ENCODE measurements at regions not wholly inside any gene's neighbourhood (a gene's known extent, or its start where the extent isn't known, plus 50 kb on each side); places are given as distances from the start of the nearest gene placed in this dataset.

- DNase-seq (ENCODE audit: low spot score): no peak
Measured at GRCh38 chr6:112717856-112718255, 370.7 kb downstream of the RFPL4B start.

GRCh38 chr6:112725541-112726085, 378.5 kb downstream of the RFPL4B start:
- DNase-seq (ENCODE audit: low spot score): no peak

GRCh38 chr6:112735129-112735528, 388.0 kb downstream of the RFPL4B start:
- DNase-seq (ENCODE audit: low spot score): no peak

GRCh38 chr6:112739766-112740165, 392.6 kb downstream of the RFPL4B start:
- DNase-seq (ENCODE audit: low spot score): no peak

GRCh38 chr6:112743323-112743722, 396.2 kb downstream of the RFPL4B start:
- no peak for DNase-seq (ENCODE audit: low spot score)

- no peak for DNase-seq (ENCODE audit: low spot score)
Measured at GRCh38 chr6:112744827-112745226, 397.7 kb downstream of the RFPL4B start.

GRCh38 chr6:112745765-112746164, 398.6 kb downstream of the RFPL4B start:
- no peak for DNase-seq (ENCODE audit: low spot score)

- DNase-seq (ENCODE audit: low spot score): no peak
Measured at GRCh38 chr6:112749673-112750072, 402.5 kb downstream of the RFPL4B start.

- no peak for DNase-seq (ENCODE audit: low spot score)
Measured at GRCh38 chr6:112752305-112752704, 405.2 kb downstream of the RFPL4B start.

- no peak for DNase-seq (ENCODE audit: low spot score)
Measured at GRCh38 chr6:112752791-112753190, 405.7 kb downstream of the RFPL4B start.

- DNase-seq (ENCODE audit: low spot score): no peak
Measured at GRCh38 chr6:112760831-112761230, 413.7 kb downstream of the RFPL4B start.

- no peak for DNase-seq (ENCODE audit: low spot score)
Measured at GRCh38 chr6:112761740-112762139, 414.6 kb downstream of the RFPL4B start.

- DNase-seq (ENCODE audit: low spot score): no peak
Measured at GRCh38 chr6:112764377-112764776, 417.2 kb downstream of the RFPL4B start.

GRCh38 chr6:112770308-112770707, 423.2 kb downstream of the RFPL4B start:
- no peak for DNase-seq (ENCODE audit: low spot score)

GRCh38 chr6:112773187-112773586, 426.1 kb downstream of the RFPL4B start:
- no peak for DNase-seq (ENCODE audit: low spot score)

- DNase-seq (ENCODE audit: low spot score): no peak
Measured at GRCh38 chr6:112774319-112774718, 427.2 kb downstream of the RFPL4B start.

- peak; percentile 61 for DNase-seq (ENCODE audit: low spot score)
Measured at GRCh38 chr6:112780498-112781096, 433.5 kb downstream of the RFPL4B start.

GRCh38 chr6:112781241-112781640, 434.1 kb downstream of the RFPL4B start:
- DNase-seq (ENCODE audit: low spot score): no peak

- DNase-seq (ENCODE audit: low spot score): no peak
Measured at GRCh38 chr6:112785408-112785807, 438.3 kb downstream of the RFPL4B start.

- no peak for DNase-seq (ENCODE audit: low spot score)
Measured at GRCh38 chr6:112786801-112787200, 439.7 kb downstream of the RFPL4B start.

- DNase-seq (ENCODE audit: low spot score): no peak
Measured at GRCh38 chr6:112787371-112787770, 440.2 kb downstream of the RFPL4B start.

- no peak for DNase-seq (ENCODE audit: low spot score)
Measured at GRCh38 chr6:112795316-112795715, 448.2 kb downstream of the RFPL4B start.

GRCh38 chr6:112796712-112797111, 449.6 kb downstream of the RFPL4B start:
- no peak for DNase-seq (ENCODE audit: low spot score)

GRCh38 chr6:112799889-112800288, 452.8 kb downstream of the RFPL4B start:
- DNase-seq (ENCODE audit: low spot score): no peak
